GM04503 (cell line): ENCODE measurements at regions not wholly inside any gene's neighbourhood (a gene's known extent, or its start where the extent isn't known, plus 50 kb on each side); places are given as distances from the start of the nearest gene placed in this dataset.
A peak's percentile ranks its signal among the peaks of the same experiment; 100 is the strongest.
"Not testable (repeated sequence)": the region's sequence is repeated elsewhere in the genome, so short reads cannot be mapped to it uniquely, and the experiment has no call there.

Experiments
- DNase-seq: peaks from one replicate; pipeline ENCODE4 v3.0.0-alpha.2; 2012; ENCODE audit warnings: low read depth

DNA sequence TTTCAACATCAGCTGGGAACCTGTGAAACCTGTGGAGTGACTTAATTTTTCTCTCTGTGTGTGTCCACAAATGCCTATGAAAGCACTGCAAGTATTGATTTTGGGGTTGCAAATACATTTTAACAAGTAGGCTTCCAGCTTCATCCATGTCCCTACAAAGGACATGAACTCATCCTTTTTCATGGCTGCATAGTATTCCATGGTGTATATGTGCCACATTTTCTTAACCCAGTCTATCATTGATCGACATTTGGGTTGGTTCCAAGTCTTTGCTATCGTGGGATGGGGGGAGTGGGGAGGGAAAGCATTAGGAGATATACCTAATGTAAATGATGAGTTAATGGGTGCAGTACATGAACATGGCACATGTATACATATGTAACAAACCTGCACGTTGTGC, 711.3 kb downstream of the LTN1 start:
- DNase-seq: not testable (repeated sequence)

DNA sequence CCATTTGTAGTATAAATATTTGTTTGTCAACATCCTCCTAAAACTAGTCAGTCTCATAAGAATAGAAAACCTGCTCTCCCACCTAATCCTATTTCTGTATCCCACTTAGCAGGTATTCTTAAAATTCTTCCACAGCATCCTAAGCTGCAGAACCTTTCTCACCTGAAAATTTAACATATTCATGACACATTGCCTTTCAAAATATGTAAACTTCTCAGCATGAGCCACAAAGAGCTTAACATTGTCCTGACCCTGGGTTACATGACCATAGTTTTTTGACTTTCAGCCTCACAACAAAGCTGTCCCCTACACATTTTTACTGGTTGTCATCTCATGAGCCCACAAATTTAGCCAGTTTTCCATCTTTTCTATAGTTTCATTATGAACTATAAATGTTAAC, 712.1 kb downstream of the LTN1 start:
- no peak for DNase-seq

GRCh38 chr21:28277324-28277723, 715.4 kb downstream of the LTN1 start:
- DNase-seq: no peak

DNA sequence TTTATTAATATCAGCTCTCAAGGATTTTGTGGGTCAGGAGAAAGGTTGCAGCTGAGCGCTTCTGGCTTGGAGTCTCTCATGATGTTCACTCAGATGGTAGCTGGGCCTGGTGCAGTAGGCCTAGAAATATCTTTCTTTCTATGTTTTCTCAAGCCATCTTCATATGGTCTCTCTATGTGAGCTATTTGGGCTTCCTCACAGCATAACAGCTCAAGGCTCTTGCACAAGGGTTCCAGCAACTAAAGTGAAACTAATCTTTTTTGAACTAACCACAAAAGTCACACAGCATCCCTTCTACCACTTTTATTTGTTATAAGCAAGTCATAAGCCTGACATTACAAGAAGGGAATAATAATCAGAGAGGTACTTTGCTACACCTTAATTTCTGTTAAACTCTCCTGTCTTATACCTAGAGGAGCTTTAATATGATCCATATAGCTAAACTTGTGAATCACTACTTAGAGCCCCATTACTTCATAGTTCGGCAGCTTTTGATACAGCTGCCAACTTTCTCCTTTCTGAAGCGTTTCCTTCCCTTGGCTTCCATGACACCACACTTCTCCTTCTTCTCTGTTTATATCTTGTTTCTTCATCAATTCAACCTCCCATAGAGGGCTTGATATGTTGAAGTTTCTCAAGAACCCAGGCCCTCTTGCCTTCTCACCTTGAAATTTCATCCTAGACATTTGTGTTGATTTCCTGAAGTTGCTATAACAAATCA, 720.2 kb downstream of the LTN1 start:
- DNase-seq: no peak

GRCh38 chr21:28269173-28269572, 723.5 kb downstream of the LTN1 start:
- no peak for DNase-seq

DNA sequence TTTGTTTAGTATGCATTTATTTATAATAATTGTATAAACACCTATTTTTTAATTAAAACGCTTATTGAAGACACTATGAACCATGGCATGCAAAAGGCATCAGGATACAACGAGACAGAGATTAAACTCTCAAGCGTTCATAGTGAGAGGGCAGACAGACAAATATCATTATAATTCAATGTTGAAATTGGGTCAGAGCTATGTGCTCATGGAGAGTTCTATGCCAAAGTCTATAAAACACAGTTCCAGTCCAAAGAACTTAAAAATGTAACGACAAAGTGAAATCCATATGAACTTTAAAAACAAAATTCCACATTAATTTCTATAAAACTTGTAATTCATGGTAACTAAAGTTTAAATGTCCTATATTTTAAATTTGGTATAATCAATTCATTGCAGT, 724.0 kb downstream of the LTN1 start:
- DNase-seq: no peak

DNA sequence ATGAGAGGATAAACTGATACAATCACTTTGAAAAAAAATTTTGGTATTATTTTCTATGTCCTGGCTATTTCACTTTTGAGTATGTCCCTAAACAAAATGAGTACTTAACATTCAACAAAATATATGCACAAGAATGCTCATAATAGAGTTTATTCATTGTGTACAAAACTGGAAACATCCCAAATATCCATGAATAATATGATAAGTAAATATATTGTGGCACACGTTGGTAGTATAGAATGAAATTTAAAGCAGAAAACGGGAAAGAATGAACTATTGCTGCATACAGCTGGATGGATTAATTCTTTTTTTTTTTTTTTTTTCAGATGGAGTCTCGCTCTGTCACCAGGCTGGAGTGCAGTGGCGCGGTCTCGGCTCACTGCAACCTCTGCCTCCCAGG, 725.2 kb downstream of the LTN1 start:
- no peak for DNase-seq

- no peak for DNase-seq
Observed at GRCh38 chr21:28266061-28266460, 726.6 kb downstream of the LTN1 start.

DNA sequence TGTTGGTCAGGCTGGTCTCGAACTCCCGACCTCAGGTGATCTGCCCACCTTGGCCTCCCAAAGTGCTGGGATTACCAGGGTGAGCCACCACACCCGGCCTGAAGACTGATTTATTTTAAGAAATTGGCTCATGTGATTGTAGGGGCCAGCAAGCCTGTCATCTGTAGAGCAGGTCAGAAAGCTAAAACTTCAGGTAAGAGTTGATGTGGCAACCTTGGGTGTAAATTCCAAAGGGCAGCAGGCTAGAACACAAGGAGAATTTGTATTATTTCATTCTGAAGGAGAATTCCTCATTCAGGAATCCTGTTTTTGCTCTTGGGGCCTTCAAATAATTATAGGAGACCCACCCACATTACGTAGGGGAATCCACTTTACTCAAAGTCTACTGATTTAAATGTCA, 728.7 kb downstream of the LTN1 start:
- DNase-seq: no peak

- DNase-seq: no peak
Observed at GRCh38 chr21:28261298-28261697, 731.4 kb downstream of the LTN1 start.

DNA sequence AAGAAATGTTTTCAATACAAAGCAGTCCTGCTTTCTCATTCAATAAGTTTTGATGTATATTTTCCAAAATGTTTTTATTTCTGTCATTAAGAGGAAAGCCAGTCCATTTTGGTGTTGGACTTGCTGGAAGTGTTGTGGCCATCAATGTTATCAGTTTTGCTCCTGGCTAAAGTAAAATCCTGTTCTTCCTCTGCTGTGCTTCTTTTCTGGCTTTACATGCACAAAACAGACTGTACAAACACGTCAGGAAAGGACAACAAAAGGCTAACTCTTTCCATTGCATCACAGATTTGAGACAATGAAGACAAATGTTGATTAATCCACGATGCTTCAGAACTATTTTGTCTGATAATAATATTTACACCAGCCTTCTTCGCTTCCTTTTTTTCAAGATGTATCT, 735.4 kb downstream of the LTN1 start:
- DNase-seq: no peak

DNA sequence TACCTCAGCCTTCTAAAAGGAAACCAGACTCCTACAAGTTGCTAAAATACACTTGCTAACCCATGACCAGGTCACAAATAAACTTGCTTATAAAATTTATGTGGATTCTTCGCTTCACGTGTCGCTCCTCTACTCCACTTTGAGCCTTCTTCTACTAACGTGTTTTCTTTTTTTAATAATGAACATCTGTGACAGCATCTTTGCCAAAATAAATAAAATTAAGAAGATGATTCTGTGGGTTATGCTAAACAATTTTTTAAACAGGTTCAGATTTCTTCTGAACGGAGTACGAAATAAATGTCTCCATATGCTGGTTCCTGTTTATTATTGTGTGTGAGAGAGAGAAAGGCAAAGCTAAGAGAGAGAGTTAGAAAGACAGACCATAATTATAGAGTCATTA, 735.8 kb downstream of the LTN1 start:
- DNase-seq: no peak

DNA sequence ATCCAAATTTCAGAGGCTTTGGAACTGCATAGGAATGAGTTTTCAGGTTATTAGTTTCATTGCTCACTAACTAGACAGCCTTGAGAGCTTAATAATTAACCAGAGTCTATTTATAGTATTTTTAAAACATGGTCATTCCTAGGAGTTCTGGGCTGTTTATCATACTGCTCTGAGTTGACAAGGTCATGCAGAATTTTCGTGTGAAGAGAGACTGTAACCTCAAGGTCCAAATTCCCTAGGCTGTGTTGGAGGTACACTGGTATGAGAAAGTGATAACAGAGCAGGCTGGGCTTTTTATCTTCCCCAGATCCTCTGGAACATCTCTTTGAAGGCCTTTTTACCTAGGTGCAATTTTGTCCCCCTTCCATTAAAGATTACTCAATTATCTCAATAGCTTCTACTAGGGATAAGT, 736.3 kb downstream of the LTN1 start:
- peak; percentile 38 for DNase-seq

GRCh38 chr21:28253961-28254360, 738.7 kb downstream of the LTN1 start:
- peak; percentile 31 for DNase-seq

DNA sequence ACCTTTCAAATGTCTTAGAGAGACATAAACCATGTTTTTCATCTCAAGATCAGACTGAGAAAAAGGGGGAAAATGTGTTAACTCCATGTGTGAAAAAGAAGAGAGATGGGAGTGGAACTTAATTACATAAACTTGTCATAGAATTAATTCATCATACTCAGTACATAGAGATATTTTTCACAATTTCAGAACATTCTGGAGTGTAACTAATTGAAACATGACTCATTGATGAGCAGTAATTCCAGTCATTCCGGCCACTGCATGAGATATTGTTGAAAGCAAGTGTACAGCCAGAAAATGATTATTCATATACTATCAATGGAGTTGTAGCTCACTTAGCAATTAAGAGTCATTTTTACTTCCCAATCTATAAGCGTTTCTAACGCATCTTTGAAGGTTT, 739.3 kb downstream of the LTN1 start:
- DNase-seq: peak; percentile 57

DNA sequence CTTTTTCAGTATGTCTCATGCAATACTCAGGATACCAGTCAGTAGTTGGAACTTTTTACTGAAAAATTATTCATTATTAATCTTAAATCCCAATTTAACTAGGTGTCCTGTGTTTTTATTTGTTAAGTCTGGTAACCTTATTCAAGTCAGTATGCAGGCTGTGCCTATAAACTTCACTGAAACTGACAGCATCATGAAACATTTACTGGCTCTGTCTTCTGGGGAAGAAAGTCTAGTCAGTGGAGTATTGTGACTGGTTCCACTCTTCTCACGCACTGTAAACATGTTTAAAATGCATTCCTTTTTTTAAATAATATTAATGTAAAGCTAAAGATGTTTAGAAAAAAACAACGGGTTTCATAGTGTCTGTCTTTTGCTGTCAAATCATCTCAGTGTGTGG, 739.7 kb downstream of the LTN1 start:
- no peak for DNase-seq

GRCh38 chr21:28250946-28251345, 741.7 kb downstream of the LTN1 start:
- no peak for DNase-seq

DNA sequence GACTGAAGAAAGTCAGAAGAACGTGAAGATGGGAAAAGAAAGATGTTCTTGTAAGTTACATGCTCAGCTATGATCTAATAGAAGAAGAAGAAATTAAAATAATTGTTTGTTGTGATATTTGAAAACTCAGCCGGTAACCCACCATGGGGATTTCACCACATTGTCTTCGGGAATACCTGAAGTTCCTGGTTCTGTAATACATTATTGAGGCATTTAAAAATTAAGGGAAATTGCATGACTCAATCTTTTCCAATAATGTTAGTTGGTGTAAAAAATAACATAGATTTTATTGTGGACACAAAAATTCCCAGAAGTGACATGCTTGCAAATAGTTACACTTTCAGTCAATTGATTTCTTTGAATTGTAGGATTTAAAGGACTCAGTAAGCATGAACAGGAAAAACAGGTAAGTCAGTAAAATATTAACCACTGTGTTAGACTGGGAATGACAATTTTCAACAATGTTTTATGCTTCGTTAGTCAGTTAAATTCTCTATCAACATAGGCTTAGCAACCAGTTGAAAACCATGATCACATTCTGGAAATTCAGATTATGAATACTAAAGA, 745.1 kb downstream of the LTN1 start:
- DNase-seq: no peak

GRCh38 chr21:28240586-28240985, 752.1 kb downstream of the LTN1 start:
- DNase-seq: no peak

DNA sequence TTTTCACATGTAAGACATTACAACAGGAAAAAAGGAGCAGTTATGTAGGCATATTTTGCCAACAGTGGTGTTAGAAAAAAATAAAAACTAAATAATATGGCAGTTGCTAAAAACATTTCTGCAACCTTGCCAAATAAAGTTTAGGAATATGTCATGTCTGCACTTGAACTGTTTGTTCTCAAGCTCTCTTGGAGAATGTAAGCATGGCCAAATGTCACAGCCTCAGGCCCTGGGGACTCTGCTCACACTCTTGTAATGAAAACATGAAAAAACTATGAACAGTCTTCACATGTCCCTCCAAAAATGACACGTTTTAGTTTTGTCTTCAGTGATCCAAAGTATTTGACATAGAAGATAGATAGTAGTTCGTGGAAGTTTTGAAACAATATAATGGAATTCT, 753.3 kb downstream of the LTN1 start:
- no peak for DNase-seq

DNA sequence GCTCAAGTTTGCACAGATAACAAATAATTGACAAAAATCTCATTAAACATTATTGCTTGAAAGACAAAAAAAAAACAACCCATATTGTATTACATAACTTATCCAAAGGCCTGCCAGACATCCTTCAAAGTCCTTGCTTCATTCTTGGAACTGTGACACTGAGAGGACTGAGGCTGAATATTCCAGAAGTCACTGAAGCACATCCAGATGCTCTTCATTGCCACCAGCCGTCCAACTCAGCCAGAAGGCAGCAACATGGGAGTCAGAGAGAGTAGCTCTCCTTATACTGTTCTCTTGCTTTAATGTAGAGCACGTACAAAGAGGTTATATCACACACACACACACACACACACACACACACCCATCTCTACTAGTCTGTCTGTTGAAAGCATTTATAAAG, 755.0 kb downstream of the LTN1 start:
- no peak for DNase-seq

- DNase-seq: no peak
Observed at GRCh38 chr21:28235169-28235895, 757.3 kb downstream of the LTN1 start.

GRCh38 chr21:28234326-28234725, 758.4 kb downstream of the LTN1 start:
- no peak for DNase-seq
